Neural crest cell (in vitro differentiated cells): ENCODE measurements at regions not wholly inside any gene's neighbourhood (a gene's known extent, or its start where the extent isn't known, plus 50 kb on each side); places are given as distances from the start of the nearest gene placed in this dataset.

Source experiments
- DNase-seq: peaks from one replicate; pipeline ENCODE4 v3.0.0; 2021; ENCODE audit warnings: low read depth, mixed read lengths, low spot score
- H3K27ac Mint-ChIP-seq: one replicate; pipeline ENCODE4 v1.8.0; 2021; ENCODE audit warnings: mild to moderate bottlenecking, mixed read lengths; ENCODE audit not compliant: unreplicated experiment
- H3K27me3 Mint-ChIP-seq: 2 replicates; pipeline ENCODE4 v1.8.0; 2021; ENCODE audit warnings: low read depth, mild to moderate bottlenecking, mixed read lengths
- H3K36me3 Mint-ChIP-seq: 2 replicates; pipeline ENCODE4 v1.8.0; 2021; ENCODE audit warnings: low read depth, mild to moderate bottlenecking, mixed read lengths
- H3K4me1 Mint-ChIP-seq: 2 replicates; pipeline ENCODE4 v1.8.0; 2021; ENCODE audit warnings: mixed read lengths
- H3K4me3 Mint-ChIP-seq: one replicate; pipeline ENCODE4 v1.8.0; 2021; ENCODE audit warnings: mild to moderate bottlenecking, mixed read lengths
- H3K9me3 Mint-ChIP-seq: 2 replicates; pipeline ENCODE4 v1.8.0; 2021; ENCODE audit warnings: mixed read lengths
- TF ChIP-seq, protein P1 (sequence below): fragments of 200-600 bp; sonication (generic); conservative IDR thresholded peaks from 2 replicates; pipeline ENCODE4 v1.5.0; 2021; ENCODE audit warnings: antibody characterized with exemption, mild to moderate bottlenecking

- TF ChIP-seq, protein P1, sequence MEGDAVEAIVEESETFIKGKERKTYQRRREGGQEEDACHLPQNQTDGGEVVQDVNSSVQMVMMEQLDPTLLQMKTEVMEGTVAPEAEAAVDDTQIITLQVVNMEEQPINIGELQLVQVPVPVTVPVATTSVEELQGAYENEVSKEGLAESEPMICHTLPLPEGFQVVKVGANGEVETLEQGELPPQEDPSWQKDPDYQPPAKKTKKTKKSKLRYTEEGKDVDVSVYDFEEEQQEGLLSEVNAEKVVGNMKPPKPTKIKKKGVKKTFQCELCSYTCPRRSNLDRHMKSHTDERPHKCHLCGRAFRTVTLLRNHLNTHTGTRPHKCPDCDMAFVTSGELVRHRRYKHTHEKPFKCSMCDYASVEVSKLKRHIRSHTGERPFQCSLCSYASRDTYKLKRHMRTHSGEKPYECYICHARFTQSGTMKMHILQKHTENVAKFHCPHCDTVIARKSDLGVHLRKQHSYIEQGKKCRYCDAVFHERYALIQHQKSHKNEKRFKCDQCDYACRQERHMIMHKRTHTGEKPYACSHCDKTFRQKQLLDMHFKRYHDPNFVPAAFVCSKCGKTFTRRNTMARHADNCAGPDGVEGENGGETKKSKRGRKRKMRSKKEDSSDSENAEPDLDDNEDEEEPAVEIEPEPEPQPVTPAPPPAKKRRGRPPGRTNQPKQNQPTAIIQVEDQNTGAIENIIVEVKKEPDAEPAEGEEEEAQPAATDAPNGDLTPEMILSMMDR, result no peak
- H3K4me3 Mint-ChIP-seq, result no peak overlapping the region
- no peak for DNase-seq
- H3K9me3 Mint-ChIP-seq, result no peaks in the 10 kb centered on the region
- no peaks in the 10 kb centered on the region for H3K36me3 Mint-ChIP-seq
- H3K27me3 Mint-ChIP-seq, result no peaks in the 10 kb centered on the region
- no peaks in the 10 kb centered on the region for H3K4me1 Mint-ChIP-seq
- no peak overlapping the region for H3K27ac Mint-ChIP-seq
Measured at GRCh38 chr7:82616059-82616728, 172.6 kb upstream of the CACNA2D1 start.

- TF ChIP-seq, protein P1, result no peak
- Mint-ChIP-seq H3K9me3 (no peaks in the 10 kb centered on the region), H3K27ac (no peak overlapping the region), H3K36me3 (no peaks in the 10 kb centered on the region), H3K27me3 (no peaks in the 10 kb centered on the region), H3K4me1 (no peaks in the 10 kb centered on the region), H3K4me3 (no peak overlapping the region)
- DNase-seq, result no peak
Measured at GRCh38 chr7:82615527-82615926, 171.9 kb upstream of the CACNA2D1 start.

GRCh38 chr7:82609746-82610145 is 166.2 kb upstream of the CACNA2D1 start:
- no peak overlapping the region for H3K27ac Mint-ChIP-seq

GRCh38 chr7:82605247-82605864 is 161.8 kb upstream of the CACNA2D1 start:
- Mint-ChIP-seq H3K4me3 (no peak overlapping the region), H3K4me1 (peaks cover 5% of the 10 kb centered on the region), H3K27me3 (no peaks in the 10 kb centered on the region), H3K9me3 (no peaks in the 10 kb centered on the region), H3K36me3 (no peaks in the 10 kb centered on the region), H3K27ac (no peak overlapping the region)
- DNase-seq, result peak; percentile 16
- TF ChIP-seq, protein P1, result peak; percentile 89

More at GRCh38 chr7:82609746-82610145, 166.2 kb upstream of the CACNA2D1 start:
- H3K27me3 Mint-ChIP-seq, result no peaks in the 10 kb centered on the region
- TF ChIP-seq, protein P1, result no peak
- no peaks in the 10 kb centered on the region for H3K4me1 Mint-ChIP-seq
- H3K36me3 Mint-ChIP-seq, result no peaks in the 10 kb centered on the region
- DNase-seq, result no peak
- no peak overlapping the region for H3K4me3 Mint-ChIP-seq
- no peaks in the 10 kb centered on the region for H3K9me3 Mint-ChIP-seq

GRCh38 chr7:82602066-82602465 is 158.5 kb upstream of the CACNA2D1 start:
- Mint-ChIP-seq H3K36me3 (no peaks in the 10 kb centered on the region), H3K4me1 (peaks cover 15% of the 10 kb centered on the region), H3K4me3 (no peak overlapping the region)

More at GRCh38 chr7:82602066-82602465, 158.5 kb upstream of the CACNA2D1 start:
- no peak for DNase-seq
- Mint-ChIP-seq H3K27me3 (no peaks in the 10 kb centered on the region), H3K9me3 (no peaks in the 10 kb centered on the region), H3K27ac (no peak overlapping the region)
- TF ChIP-seq, protein P1, result no peak
